Activated CD4-positive, alpha-beta T cell treated with anti-CD3 and anti-CD28 coated beads for 36 hours (primary cell): ENCODE measurements at regions not wholly inside any gene's neighbourhood (a gene's known extent, or its start where the extent isn't known, plus 50 kb on each side); places are given as distances from the start of the nearest gene placed in this dataset.
"Not testable (repeated sequence)": the region's sequence is repeated elsewhere in the genome, so short reads cannot be mapped to it uniquely, and the experiment has no call there.

Source experiments
- ATAC-seq: fragments of 200-7000 bp; cut with Tn5 transposase; one replicate; pipeline ENCODE4 v1.10.0; 2021; ENCODE audit warnings: mild to moderate bottlenecking, moderate library complexity
- CTCF ChIA-PET: fragments of 350-600 bp; sonication (Branson Sonifier 250); formaldehyde crosslinking; loops from one replicate; lab custom pipeline; 2021; ENCODE audit warnings: antibody characterized with exemption; lab: Charles Lee
- POLR2A ChIA-PET: fragments of 350-600 bp; sonication (Branson Sonifier 250); formaldehyde crosslinking; loops from one replicate; lab custom pipeline; 2021; ENCODE audit warnings: antibody characterized with exemption, inconsistent platforms; lab: Charles Lee
- DNase-seq: peaks from one replicate; pipeline ENCODE4 v3.0.0-alpha.2; 2020
- H3K27ac Mint-ChIP-seq: one replicate; pipeline ENCODE4 v1.8.0; 2021; ENCODE audit warnings: mixed read lengths
- H3K27me3 Mint-ChIP-seq: one replicate; pipeline ENCODE4 v1.8.0; 2021; ENCODE audit warnings: mixed read lengths
- H3K36me3 Mint-ChIP-seq: one replicate; pipeline ENCODE4 v1.8.0; 2021; ENCODE audit warnings: low read depth, mixed read lengths
- H3K4me1 Mint-ChIP-seq: one replicate; pipeline ENCODE4 v1.8.0; 2021; ENCODE audit warnings: mixed read lengths
- H3K4me3 Mint-ChIP-seq: one replicate; pipeline ENCODE4 v1.8.0; 2021; ENCODE audit warnings: mild to moderate bottlenecking, moderate library complexity, mixed read lengths
- H3K9me3 Mint-ChIP-seq: one replicate; pipeline ENCODE4 v1.8.0; 2021; ENCODE audit warnings: low read depth, mixed read lengths
- intact Hi-C, 2 experiments: fragments of 100-400 bp; cut with DNase I in 1 of 2; cut with micrococcal nuclease in 1 of 2; formaldehyde crosslinking; loops; one replicate each; pipeline versions ENCODE4 v1.14.2 to v1.15.1; 2022 to 2024; cut with DNase I, micrococcal nuclease

GRCh38 chr1:219414250-219414649 is 198.7 kb downstream of the ZC3H11B start:
- ATAC-seq: no peak
- intact Hi-C loops: no loop called here
- H3K9me3 Mint-ChIP-seq: no peaks in the 10 kb centered on the region
- CTCF ChIA-PET: no interaction called here
- H3K27me3 Mint-ChIP-seq: peaks cover 2% of the 10 kb centered on the region
- POLR2A ChIA-PET: no interaction called here
- H3K36me3 Mint-ChIP-seq: no peaks in the 10 kb centered on the region
- H3K4me1 Mint-ChIP-seq: no peaks in the 10 kb centered on the region
- DNase-seq: no peak
- H3K27ac Mint-ChIP-seq: no peak overlapping the region
- no peak overlapping the region for H3K4me3 Mint-ChIP-seq

- Mint-ChIP-seq H3K27ac (no peak overlapping the region), H3K4me1 (no peaks in the 10 kb centered on the region), H3K4me3 (no peak overlapping the region), H3K27me3 (peaks cover 2% of the 10 kb centered on the region), H3K36me3 (no peaks in the 10 kb centered on the region), H3K9me3 (no peaks in the 10 kb centered on the region)
- ATAC-seq (no peak), DNase-seq (no peak)
- ChIA-PET POLR2A (no interaction called here), CTCF (interaction anchor here (1.3 kb wide), 1 partner anchor 399 kb away, joined by 4 read pairs; no protein-coding TSS in a partner anchor)
- intact Hi-C loops: no loop called here
These were observed 199.4 kb downstream of the ZC3H11B start for GRCh38 chr1:219413536-219413935.

- no peak for ATAC-seq
- intact Hi-C loops: no loop called here
These were observed 200.1 kb downstream of the ZC3H11B start for GRCh38 chr1:219412772-219413171.

GRCh38 chr1:219410721-219411120 is 202.2 kb downstream of the ZC3H11B start:
- DNase-seq, H3K36me3 Mint-ChIP-seq, POLR2A ChIA-PET, H3K4me1 Mint-ChIP-seq, H3K9me3 Mint-ChIP-seq, H3K27ac Mint-ChIP-seq, H3K4me3 Mint-ChIP-seq, intact Hi-C loops, CTCF ChIA-PET, ATAC-seq, H3K27me3 Mint-ChIP-seq: not testable (repeated sequence)

More at GRCh38 chr1:219412772-219413171, 200.1 kb downstream of the ZC3H11B start:
- no peak for DNase-seq
- H3K27me3 Mint-ChIP-seq: peaks cover 2% of the 10 kb centered on the region
- H3K36me3 Mint-ChIP-seq: no peaks in the 10 kb centered on the region
- H3K27ac Mint-ChIP-seq: no peak overlapping the region
- H3K4me3 Mint-ChIP-seq: no peak overlapping the region
- POLR2A ChIA-PET: no interaction called here
- no peaks in the 10 kb centered on the region for H3K9me3 Mint-ChIP-seq
- H3K4me1 Mint-ChIP-seq: no peaks in the 10 kb centered on the region
- CTCF ChIA-PET: interaction anchor here (1.3 kb wide), 1 partner anchor 400 kb away, joined by 4 read pairs; no protein-coding TSS in a partner anchor

- ATAC-seq (no peak), DNase-seq (no peak)
- no peaks in the 10 kb centered on the region for H3K36me3 Mint-ChIP-seq
- peaks cover 3% of the 10 kb centered on the region for H3K27me3 Mint-ChIP-seq
- no peak overlapping the region for H3K27ac Mint-ChIP-seq
- no peaks in the 10 kb centered on the region for H3K4me1 Mint-ChIP-seq
- intact Hi-C loops: no loop called here
- CTCF ChIA-PET: no interaction called here
- POLR2A ChIA-PET: no interaction called here
- H3K4me3 Mint-ChIP-seq: no peak overlapping the region
- no peaks in the 10 kb centered on the region for H3K9me3 Mint-ChIP-seq
These were observed 207.2 kb downstream of the ZC3H11B start for GRCh38 chr1:219405531-219406331.

- Mint-ChIP-seq H3K27ac (no peak overlapping the region), H3K4me1 (no peaks in the 10 kb centered on the region), H3K4me3 (no peak overlapping the region), H3K9me3 (no peaks in the 10 kb centered on the region), H3K36me3 (no peaks in the 10 kb centered on the region), H3K27me3 (peaks cover 3% of the 10 kb centered on the region)
- ChIA-PET CTCF (no interaction called here), POLR2A (no interaction called here)
- DNase-seq (no peak), ATAC-seq (no peak)
- intact Hi-C loops: no loop called here
These were observed 208.3 kb downstream of the ZC3H11B start for GRCh38 chr1:219404629-219405028.

GRCh38 chr1:219402925-219403324 is 210.0 kb downstream of the ZC3H11B start:
- ATAC-seq (no peak), DNase-seq (no peak)
- intact Hi-C loops: no loop called here
- no peaks in the 10 kb centered on the region for H3K4me1 Mint-ChIP-seq
- H3K27me3 Mint-ChIP-seq: peaks cover 3% of the 10 kb centered on the region
- H3K36me3 Mint-ChIP-seq: no peaks in the 10 kb centered on the region
- H3K4me3 Mint-ChIP-seq: no peak overlapping the region
- POLR2A ChIA-PET: no interaction called here
- CTCF ChIA-PET: no interaction called here
- peaks cover 5% of the 10 kb centered on the region for H3K9me3 Mint-ChIP-seq
- no peak overlapping the region for H3K27ac Mint-ChIP-seq

- ATAC-seq (no peak), DNase-seq (no peak)
- H3K27ac Mint-ChIP-seq: no peak overlapping the region
- H3K4me3 Mint-ChIP-seq: no peak overlapping the region
- intact Hi-C loops: no loop called here
- H3K9me3 Mint-ChIP-seq: peaks cover 13% of the 10 kb centered on the region
- H3K4me1 Mint-ChIP-seq: no peaks in the 10 kb centered on the region
- ChIA-PET POLR2A (no interaction called here), CTCF (interaction anchor here (0.7 kb wide), 1 partner anchor 15 kb away, joined by 3 read pairs; no protein-coding TSS in a partner anchor)
- peaks cover 3% of the 10 kb centered on the region for H3K27me3 Mint-ChIP-seq
- H3K36me3 Mint-ChIP-seq: no peaks in the 10 kb centered on the region
These were observed 210.9 kb downstream of the ZC3H11B start for GRCh38 chr1:219401724-219402625.

- H3K4me3 Mint-ChIP-seq: no peak overlapping the region
- peaks cover 27% of the 10 kb centered on the region for H3K9me3 Mint-ChIP-seq
- POLR2A ChIA-PET: interaction anchor here (0.6 kb wide), 1 partner anchor 519 kb away, joined by 3 read pairs; no protein-coding TSS in a partner anchor
- H3K4me1 Mint-ChIP-seq: no peaks in the 10 kb centered on the region
- H3K36me3 Mint-ChIP-seq: no peaks in the 10 kb centered on the region
- CTCF ChIA-PET: no interaction called here
- no peak for DNase-seq
- no peak overlapping the region for H3K27ac Mint-ChIP-seq
- H3K27me3 Mint-ChIP-seq: peaks cover 2% of the 10 kb centered on the region
- intact Hi-C loops: no loop called here
- no peak for ATAC-seq
These were observed 213.5 kb downstream of the ZC3H11B start for GRCh38 chr1:219399446-219399845.

GRCh38 chr1:219398815-219399396 is 214.0 kb downstream of the ZC3H11B start:
- DNase-seq (no peak), ATAC-seq (no peak)
- CTCF ChIA-PET: no interaction called here
- no peak overlapping the region for H3K4me3 Mint-ChIP-seq
- no peaks in the 10 kb centered on the region for H3K4me1 Mint-ChIP-seq
- no peaks in the 10 kb centered on the region for H3K36me3 Mint-ChIP-seq
- H3K27ac Mint-ChIP-seq: no peak overlapping the region
- intact Hi-C loops: no loop called here
- POLR2A ChIA-PET: no interaction called here
- H3K9me3 Mint-ChIP-seq: peaks cover 27% of the 10 kb centered on the region
- peaks cover 1% of the 10 kb centered on the region for H3K27me3 Mint-ChIP-seq

GRCh38 chr1:219397511-219397910 is 215.4 kb downstream of the ZC3H11B start:
- CTCF ChIA-PET: no interaction called here
- POLR2A ChIA-PET: no interaction called here
- DNase-seq (no peak), ATAC-seq (no peak)
- no peaks in the 10 kb centered on the region for H3K36me3 Mint-ChIP-seq
- intact Hi-C loops: no loop called here
- no peak overlapping the region for H3K27ac Mint-ChIP-seq
- H3K4me3 Mint-ChIP-seq: no peak overlapping the region
- H3K9me3 Mint-ChIP-seq: peaks cover 30% of the 10 kb centered on the region
- H3K4me1 Mint-ChIP-seq: no peaks in the 10 kb centered on the region
- no peaks in the 10 kb centered on the region for H3K27me3 Mint-ChIP-seq
